DND-41 (cell line): ENCODE measurements at regions not wholly inside any gene's neighbourhood (a gene's known extent, or its start where the extent isn't known, plus 50 kb on each side); places are given as distances from the start of the nearest gene placed in this dataset.

Source experiments
- EZH2 ChIP-seq: IDR thresholded peaks from 3 replicates; pipeline ENCODE4 v1.6.1; 2012; ENCODE audit warnings: borderline replicate concordance, low read depth, mild to moderate bottlenecking, moderate library complexity, low read length, inconsistent platforms; ENCODE audit not compliant: severe bottlenecking
- TF ChIP-seq, protein P1 (sequence below): IDR thresholded peaks from 2 replicates; pipeline ENCODE4 v1.5.1; 2012; ENCODE audit warnings: borderline replicate concordance, low read length, moderate library complexity, mild to moderate bottlenecking; ENCODE audit not compliant: poor library complexity, severe bottlenecking; ENCODE audit errors: extremely low read depth

DNA sequence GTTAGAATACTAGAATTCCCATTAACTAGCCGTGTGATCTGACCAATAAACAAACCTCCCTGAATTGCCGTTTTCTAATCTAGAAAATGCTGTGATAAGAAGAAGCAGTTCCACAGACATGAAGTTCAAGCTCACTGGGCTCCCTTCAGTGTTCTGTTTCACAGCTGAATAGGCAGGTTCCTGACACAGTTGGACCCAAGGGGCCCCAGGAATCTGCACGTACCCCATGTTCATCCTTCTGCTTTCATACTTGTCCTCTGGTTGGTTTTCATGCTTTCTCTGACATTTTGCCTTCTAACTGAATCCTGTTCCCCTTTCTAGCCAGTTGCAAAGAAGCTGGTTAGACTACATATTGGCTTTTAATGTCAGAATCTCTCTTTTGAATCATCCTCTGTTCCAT is 374.1 kb upstream of the MAD2L1 start:
- TF ChIP-seq, protein P1, sequence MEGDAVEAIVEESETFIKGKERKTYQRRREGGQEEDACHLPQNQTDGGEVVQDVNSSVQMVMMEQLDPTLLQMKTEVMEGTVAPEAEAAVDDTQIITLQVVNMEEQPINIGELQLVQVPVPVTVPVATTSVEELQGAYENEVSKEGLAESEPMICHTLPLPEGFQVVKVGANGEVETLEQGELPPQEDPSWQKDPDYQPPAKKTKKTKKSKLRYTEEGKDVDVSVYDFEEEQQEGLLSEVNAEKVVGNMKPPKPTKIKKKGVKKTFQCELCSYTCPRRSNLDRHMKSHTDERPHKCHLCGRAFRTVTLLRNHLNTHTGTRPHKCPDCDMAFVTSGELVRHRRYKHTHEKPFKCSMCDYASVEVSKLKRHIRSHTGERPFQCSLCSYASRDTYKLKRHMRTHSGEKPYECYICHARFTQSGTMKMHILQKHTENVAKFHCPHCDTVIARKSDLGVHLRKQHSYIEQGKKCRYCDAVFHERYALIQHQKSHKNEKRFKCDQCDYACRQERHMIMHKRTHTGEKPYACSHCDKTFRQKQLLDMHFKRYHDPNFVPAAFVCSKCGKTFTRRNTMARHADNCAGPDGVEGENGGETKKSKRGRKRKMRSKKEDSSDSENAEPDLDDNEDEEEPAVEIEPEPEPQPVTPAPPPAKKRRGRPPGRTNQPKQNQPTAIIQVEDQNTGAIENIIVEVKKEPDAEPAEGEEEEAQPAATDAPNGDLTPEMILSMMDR: no peak
- no peak for TF ChIP-seq EZH2
